Endodermal cell (in vitro differentiated cells): ENCODE measurements at regions not wholly inside any gene's neighbourhood (a gene's known extent, or its start where the extent isn't known, plus 50 kb on each side); places are given as distances from the start of the nearest gene placed in this dataset.

Source experiments
- DNase-seq: peaks from one replicate; pipeline ENCODE4 v3.0.0-alpha.2; 2017
- H3K27ac ChIP-seq: 2 replicates; pipeline ENCODE4 v1.5.1; 2013; ENCODE audit warnings: mild to moderate bottlenecking, low read depth, low read length, moderate library complexity
- H3K27me3 ChIP-seq: 2 replicates; pipeline ENCODE4 v1.6.1; 2013; ENCODE audit warnings: mild to moderate bottlenecking, low read length, moderate library complexity; ENCODE audit not compliant: insufficient read depth, control insufficient read depth, poor library complexity, severe bottlenecking
- H3K36me3 ChIP-seq: 2 replicates; pipeline ENCODE4 v1.7.0; 2013; ENCODE audit warnings: mild to moderate bottlenecking, low read length, moderate library complexity; ENCODE audit not compliant: control insufficient read depth, insufficient read depth
- H3K4me1 ChIP-seq: one replicate; pipeline ENCODE4 v1.7.0; 2013; ENCODE audit warnings: low read length; ENCODE audit not compliant: control insufficient read depth, insufficient read depth
- H3K4me3 ChIP-seq: 2 replicates; pipeline ENCODE4 v1.5.1; 2013; ENCODE audit warnings: mild to moderate bottlenecking, low read length, moderate library complexity
- H3K9ac ChIP-seq: 2 replicates; pipeline ENCODE4 v1.6.1; 2013; ENCODE audit warnings: mild to moderate bottlenecking, low read length, moderate library complexity; ENCODE audit not compliant: poor library complexity, severe bottlenecking; ENCODE audit errors: extremely low read depth
- H3K9me3 ChIP-seq: 2 replicates; pipeline ENCODE4 v1.6.1; 2013; ENCODE audit warnings: mild to moderate bottlenecking, low read length, moderate library complexity; ENCODE audit not compliant: control insufficient read depth
- H3K27ac Mint-ChIP-seq: 2 replicates; pipeline ENCODE4 v1.8.0; 2020; ENCODE audit warnings: mixed read lengths
- H3K27me3 Mint-ChIP-seq: 2 replicates; pipeline ENCODE4 v1.8.0; 2021; ENCODE audit warnings: mild to moderate bottlenecking, mixed read lengths; ENCODE audit not compliant: insufficient read depth
- H3K36me3 Mint-ChIP-seq: 2 replicates; pipeline ENCODE4 v1.8.0; 2020; ENCODE audit warnings: low read depth, mixed read lengths
- H3K4me1 Mint-ChIP-seq: 2 replicates; pipeline ENCODE4 v1.8.0; 2020; ENCODE audit warnings: mixed read lengths
- H3K4me3 Mint-ChIP-seq: 2 replicates; pipeline ENCODE4 v1.8.0; 2020; ENCODE audit warnings: mild to moderate bottlenecking, moderate library complexity, mixed read lengths
- H3K9me3 Mint-ChIP-seq: 2 replicates; pipeline ENCODE4 v1.8.0; 2020; ENCODE audit warnings: mild to moderate bottlenecking, mixed read lengths
- CTCF ChIP-seq: fragments of 200-600 bp; sonication (generic); conservative IDR thresholded peaks from 2 replicates; pipeline ENCODE4 v1.5.0; 2021; ENCODE audit warnings: antibody characterized with exemption, mild to moderate bottlenecking
- WGBS, 2 experiments: methylation state at CpG; one replicate each; pipeline versions ENCODE4 v1.1.5 to v1.1.7; 2013; ENCODE audit warnings: missing lambda C conversion rate in 2 of 2, mixed read lengths in 1 of 2; ENCODE audit not compliant: insufficient coverage in 1 of 2, insufficient read length in 1 of 2; 5-methylcytosine and 5-hydroxymethylcytosine counted together

GRCh38 chr3:161823910-161824309, 327.3 kb downstream of the OTOL1 start:
- Mint-ChIP-seq H3K9me3 (no peaks in the 10 kb centered on the region), H3K36me3 (no peaks in the 10 kb centered on the region), H3K27ac (no peak overlapping the region), H3K4me1 (no peaks in the 10 kb centered on the region), H3K4me3 (no peak overlapping the region), H3K27me3 (no peaks in the 10 kb centered on the region)
- Histone ChIP-seq H3K27ac (no peak overlapping the region), H3K36me3 (no peaks in the 10 kb centered on the region), H3K9ac (no peak overlapping the region), H3K27me3 (no peaks in the 10 kb centered on the region), H3K9me3 (no peaks in the 10 kb centered on the region), H3K4me1 (no peaks in the 10 kb centered on the region), H3K4me3 (no peak overlapping the region)
- no peak for TF ChIP-seq CTCF
- WGBS, 2 experiments, result 83 to 98% methylated on average over 1 to 3 of the region's 3 CpGs
- no peak for DNase-seq

DNA sequence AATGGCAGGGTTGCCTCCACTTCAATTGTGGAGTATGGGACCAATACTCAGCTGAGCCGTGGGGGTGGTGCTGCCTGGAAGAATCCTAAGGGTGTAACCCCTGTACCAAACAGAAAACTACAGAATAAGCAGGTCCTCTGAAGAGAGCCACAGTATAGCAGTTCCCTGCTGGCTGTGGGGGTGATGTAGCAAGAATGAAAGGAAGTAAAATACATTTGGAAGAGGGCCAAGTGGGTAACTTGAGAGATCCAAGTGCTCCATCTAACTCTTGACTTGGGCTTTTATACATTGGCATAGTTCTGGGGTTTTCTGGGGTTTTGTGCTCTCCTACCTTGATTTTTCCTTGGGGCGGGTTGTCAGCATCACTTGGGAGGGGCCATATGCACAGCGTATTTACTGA, 341.4 kb downstream of the OTOL1 start:
- no peaks in the 10 kb centered on the region for H3K27me3 Mint-ChIP-seq
- no peaks in the 10 kb centered on the region for H3K27me3 ChIP-seq
- H3K27ac Mint-ChIP-seq, result no peak overlapping the region
- H3K4me3 Mint-ChIP-seq, result no peak overlapping the region
- H3K36me3 Mint-ChIP-seq, result no peaks in the 10 kb centered on the region
- H3K4me3 ChIP-seq, result no peak overlapping the region
- no peaks in the 10 kb centered on the region for H3K36me3 ChIP-seq
- WGBS, 2 experiments, result 86 to 88% methylated on average over 3 of the region's 3 CpGs
- H3K27ac ChIP-seq, result no peak overlapping the region
- no peak overlapping the region for H3K9ac ChIP-seq
- no peak for TF ChIP-seq CTCF
- peaks cover 4% of the 10 kb centered on the region for H3K9me3 Mint-ChIP-seq
- H3K4me1 ChIP-seq, result no peaks in the 10 kb centered on the region
- no peaks in the 10 kb centered on the region for H3K9me3 ChIP-seq
- H3K4me1 Mint-ChIP-seq, result no peaks in the 10 kb centered on the region
- DNase-seq, result no peak

GRCh38 chr3:161848376-161848775, 351.8 kb downstream of the OTOL1 start:
- Histone ChIP-seq H3K4me3 (no peak overlapping the region), H3K9ac (no peak overlapping the region), H3K36me3 (no peaks in the 10 kb centered on the region), H3K4me1 (no peaks in the 10 kb centered on the region), H3K27me3 (no peaks in the 10 kb centered on the region), H3K27ac (no peak overlapping the region), H3K9me3 (no peaks in the 10 kb centered on the region)
- DNase-seq, result no peak
- Mint-ChIP-seq H3K27ac (no peak overlapping the region), H3K36me3 (no peaks in the 10 kb centered on the region), H3K4me3 (no peak overlapping the region), H3K9me3 (peaks cover 2% of the 10 kb centered on the region), H3K4me1 (peaks cover 13% of the 10 kb centered on the region), H3K27me3 (no peaks in the 10 kb centered on the region)
- 90 to 94% methylated on average over 1 of the region's 1 CpG for WGBS, 2 experiments
- no peak for TF ChIP-seq CTCF
